ENCODE measurements at regions not wholly inside any gene's neighbourhood (a gene's known extent, or its start where the extent isn't known, plus 50 kb on each side); places are given as distances from the start of the nearest gene placed in this dataset.
"Not testable (repeated sequence)": the region's sequence is repeated elsewhere in the genome, so short reads cannot be mapped to it uniquely, and the experiment has no call there.

GRCh38 chr5:106363578-106363977, 1307.2 kb downstream of the EFNA5 start:
- DNase-seq (ENCODE audit: low read depth in 2 of 2), result no peak

- DNase-seq (ENCODE audit: low read depth in 2 of 2), result no peak
Observed at GRCh38 chr5:106361905-106362304, 1308.8 kb downstream of the EFNA5 start.

DNA sequence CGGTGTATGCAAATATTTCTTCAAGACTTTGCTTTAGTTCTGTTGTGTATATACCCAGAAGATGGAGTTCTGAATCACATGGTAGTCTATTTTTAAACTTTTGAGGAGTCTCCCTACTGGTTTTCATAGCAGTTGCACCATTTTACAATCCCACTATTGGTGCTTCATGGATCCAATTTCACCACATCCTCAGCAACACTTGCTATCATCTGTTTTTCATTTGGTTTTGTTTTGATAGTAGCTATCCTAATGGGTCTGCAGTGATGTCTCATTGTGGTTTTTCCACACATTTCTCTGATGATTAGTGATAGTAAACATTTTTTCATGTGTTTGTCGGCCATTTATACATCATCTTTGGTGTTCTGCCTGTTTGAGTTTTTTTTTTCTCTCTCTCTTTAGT, 1339.3 kb downstream of the EFNA5 start:
- DNase-seq (ENCODE audit: low read depth in 2 of 2), result peak; percentile 99

DNA sequence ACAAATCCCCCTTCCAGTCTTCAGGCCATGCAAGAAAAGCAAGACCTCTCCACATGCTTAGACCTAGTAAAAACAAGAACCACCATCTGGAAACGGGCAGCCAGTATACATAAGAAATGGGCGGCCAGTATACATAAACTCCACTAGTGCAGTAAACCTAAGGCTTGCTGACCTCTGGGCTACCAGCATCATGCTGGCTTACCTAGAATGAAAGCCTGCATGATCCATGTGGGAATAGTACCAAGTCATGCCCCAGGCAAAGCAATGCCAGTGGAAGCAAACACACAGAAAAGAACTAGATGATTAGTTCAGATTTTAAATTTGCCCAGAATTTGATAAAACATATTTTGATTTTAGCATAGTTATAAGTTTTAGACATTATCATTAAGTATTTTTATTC, 1346.4 kb downstream of the EFNA5 start:
- no peak for DNase-seq (ENCODE audit: low read depth in 2 of 2)

- DNase-seq (ENCODE audit: low read depth in 2 of 2), result no peak
Observed at GRCh38 chr5:106321242-106321641, 1349.5 kb downstream of the EFNA5 start.

GRCh38 chr5:106314221-106314824, 1356.4 kb downstream of the EFNA5 start:
- DNase-seq (ENCODE audit: low read depth in 2 of 2), result no peak

GRCh38 chr5:106312360-106312759, 1358.4 kb downstream of the EFNA5 start:
- DNase-seq (ENCODE audit: low read depth in 2 of 2), result peak in 1 of 2 experiments; percentile 10

DNA sequence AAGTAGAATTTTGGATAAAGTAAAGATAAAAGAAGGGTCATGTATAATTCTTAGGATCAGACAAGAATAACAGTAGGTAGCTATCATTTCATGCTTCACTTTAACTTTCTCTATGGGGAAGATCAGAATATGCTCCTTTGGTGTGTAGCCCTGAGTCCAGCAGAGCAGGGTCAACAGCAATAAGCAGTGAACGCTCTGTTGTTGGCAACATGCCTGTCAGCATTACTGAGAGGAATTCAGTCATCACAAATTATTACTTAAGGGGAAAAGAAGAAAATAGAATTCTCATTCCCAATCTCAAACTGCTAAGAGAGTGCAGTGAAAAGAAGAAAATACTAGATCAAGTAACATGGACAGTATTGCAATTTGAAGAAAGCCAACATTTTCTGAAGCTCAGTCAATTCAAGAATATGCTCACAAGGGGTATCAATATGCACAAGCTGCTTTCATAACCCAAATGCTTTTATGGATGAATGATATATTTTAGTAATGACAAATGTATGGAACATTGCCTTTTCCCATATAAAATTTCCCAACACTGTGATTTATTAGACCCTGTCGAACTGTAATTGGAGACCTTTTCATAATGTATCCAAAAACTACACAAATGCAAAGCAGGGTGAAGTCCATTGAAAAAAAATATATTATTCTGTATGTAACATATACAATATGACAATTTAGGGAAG, 1359.4 kb downstream of the EFNA5 start:
- DNase-seq (ENCODE audit: low read depth in 2 of 2), result peak in 1 of 2 experiments; percentile 11

DNA sequence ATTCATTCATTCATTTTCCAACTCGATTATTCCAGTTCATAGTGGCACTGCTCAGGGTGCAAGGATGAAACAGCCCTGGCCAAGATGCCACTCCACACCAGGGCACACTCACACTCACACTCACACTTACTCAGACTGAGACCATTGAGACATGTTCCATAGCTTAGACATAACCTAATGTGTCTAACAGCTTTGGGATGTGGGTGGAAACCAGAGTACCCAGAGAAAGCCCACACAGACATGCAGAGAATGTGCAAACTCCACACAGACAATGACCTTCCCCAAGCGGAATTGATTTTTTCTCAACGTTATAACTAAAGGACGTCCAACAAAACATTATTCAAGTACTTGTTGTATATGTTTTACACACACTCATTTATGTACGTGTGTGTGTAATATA, 1363.5 kb downstream of the EFNA5 start:
- DNase-seq (ENCODE audit: low read depth in 2 of 2), result no peak

DNA sequence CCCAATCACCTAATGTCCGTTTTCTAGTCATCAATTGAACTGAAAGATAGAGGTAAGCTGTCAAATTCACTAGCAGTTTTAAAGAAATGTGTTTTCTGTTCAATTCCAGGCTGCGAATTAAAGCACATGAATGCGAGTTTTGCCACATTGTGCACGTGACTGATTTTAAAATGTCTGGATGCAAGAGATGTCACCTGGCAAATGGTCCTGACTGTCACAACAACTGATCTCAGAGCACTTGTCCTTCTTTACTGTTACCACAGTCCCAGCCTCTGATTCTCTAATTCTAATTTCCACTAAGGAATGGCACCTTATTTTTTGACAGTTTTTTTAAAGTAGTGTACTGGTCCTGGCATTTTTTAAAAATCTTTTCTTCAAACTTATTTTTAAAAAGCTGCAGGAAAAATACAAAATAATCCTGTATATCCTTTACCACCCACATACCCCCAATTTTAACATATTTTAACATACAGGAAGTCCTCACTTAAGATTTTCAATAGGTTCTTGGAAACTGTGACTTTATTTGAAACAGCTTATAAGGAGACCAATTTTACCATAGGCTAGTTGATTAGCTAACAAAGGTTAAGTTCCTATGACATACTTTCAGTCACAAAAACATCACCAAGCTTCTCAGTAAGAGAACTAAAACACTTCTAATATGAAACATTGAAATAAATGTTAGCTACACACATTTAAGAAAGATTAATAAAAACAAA, 1364.3 kb downstream of the EFNA5 start:
- DNase-seq (ENCODE audit: low read depth in 2 of 2), result no peak

GRCh38 chr5:106303911-106304310, 1366.8 kb downstream of the EFNA5 start:
- no peak for DNase-seq (ENCODE audit: low read depth in 2 of 2)

GRCh38 chr5:106292654-106293053, 1378.1 kb downstream of the EFNA5 start:
- DNase-seq (ENCODE audit: low read depth in 2 of 2), result no peak

DNA sequence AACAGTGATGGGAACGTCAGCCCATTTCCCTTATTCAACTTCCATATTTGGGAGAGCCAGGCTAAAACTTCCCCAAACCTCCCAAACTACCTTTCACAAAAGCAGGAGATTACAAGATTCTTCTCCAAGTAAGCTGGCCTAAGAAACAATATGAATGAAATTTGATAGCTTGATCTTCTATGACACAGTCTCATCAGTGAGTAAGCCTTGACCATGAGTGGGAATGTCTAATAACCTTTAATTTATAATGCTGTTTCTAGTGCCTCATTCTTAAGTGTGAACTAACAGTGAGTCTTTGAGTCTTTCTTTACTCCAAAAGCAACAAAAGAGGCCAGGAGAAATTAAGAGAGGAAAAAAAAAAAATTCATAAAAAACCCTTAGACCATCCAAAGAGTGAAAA, 1379.9 kb downstream of the EFNA5 start:
- no peak for DNase-seq (ENCODE audit: low read depth in 2 of 2)

DNA sequence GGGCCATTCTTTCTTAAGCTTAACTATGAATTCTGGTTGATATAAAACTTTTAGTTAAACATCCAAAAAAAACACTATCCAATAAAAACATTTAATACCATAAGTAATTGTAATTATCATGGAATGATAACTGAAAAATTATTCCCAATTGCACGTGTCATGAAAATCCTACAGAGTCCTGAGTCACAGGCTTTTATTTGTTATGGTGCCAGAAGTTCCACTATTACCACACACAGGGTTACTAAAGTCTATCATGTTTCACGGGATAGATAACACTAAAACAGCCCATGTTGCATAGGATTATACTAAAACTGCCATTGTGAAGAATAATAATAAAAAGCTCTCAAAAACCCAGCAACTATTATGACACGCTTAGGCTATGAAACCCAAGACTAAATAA, 1381.8 kb downstream of the EFNA5 start:
- no peak for DNase-seq (ENCODE audit: low read depth in 2 of 2)

DNA sequence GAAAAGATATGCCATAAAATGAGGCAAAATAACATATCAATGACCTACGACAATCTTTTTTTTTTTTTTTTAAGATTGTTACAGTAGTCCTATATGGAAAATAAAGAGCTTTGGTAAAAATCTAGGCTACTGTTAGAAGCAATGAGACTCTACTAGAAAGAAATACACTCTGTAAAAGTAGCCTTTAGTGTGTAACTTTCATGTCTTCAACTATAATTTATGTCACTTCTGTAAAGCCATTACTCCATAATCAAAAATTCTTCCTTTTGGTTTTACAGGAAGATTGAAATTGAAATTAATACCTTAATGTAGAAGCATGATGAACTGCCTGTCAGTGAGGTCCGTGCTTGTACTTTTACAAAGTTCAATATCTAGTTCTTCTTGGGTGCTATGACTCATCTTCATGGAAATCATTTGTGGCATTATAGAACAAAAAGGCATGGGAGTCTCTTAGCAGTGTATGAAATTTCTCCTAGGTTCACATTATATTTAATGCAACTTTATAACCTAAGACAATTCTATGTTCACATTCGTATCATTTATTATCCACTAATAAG, 1393.1 kb downstream of the EFNA5 start:
- DNase-seq (ENCODE audit: low read depth in 2 of 2), result no peak

GRCh38 chr5:106269252-106269843, 1401.4 kb downstream of the EFNA5 start:
- no peak for DNase-seq (ENCODE audit: low read depth in 2 of 2)

DNA sequence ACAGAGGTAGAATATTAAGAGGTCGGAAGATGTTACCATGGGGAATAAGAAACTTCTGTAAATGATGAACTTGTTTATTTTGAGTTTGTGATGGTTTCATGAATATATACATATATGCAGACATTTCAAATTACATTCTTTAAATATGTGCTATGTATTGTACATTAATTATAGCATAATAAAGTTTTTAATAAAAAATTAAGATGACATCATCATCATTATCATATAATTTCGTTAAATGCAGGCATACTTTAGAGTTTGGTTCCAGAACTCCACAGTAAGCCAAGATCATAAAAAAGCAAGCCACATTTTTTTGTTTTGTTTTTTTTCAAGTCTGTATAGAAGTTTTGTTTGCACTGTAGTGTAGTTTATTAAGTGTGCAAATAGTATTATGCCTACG, 1403.5 kb downstream of the EFNA5 start:
- no peak for DNase-seq (ENCODE audit: low read depth in 2 of 2)

DNA sequence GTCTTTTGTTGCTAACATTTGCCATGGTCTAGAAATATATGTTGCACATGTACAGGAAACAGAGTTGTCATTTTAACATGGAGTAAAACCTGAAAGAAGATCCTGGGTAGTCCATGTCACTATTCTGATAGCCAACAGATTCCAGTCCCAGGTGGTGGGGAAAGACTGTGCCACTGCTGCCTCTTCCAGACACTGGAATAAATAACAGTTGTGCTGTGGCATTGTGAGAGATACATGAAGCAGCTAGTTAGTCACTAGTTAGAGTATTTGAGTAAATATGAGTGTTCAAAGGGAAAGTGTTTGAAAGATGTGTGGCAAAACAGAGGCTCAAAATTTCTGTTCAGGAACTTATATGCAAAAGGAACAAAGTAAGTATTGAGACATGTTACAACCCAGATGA, 1408.3 kb downstream of the EFNA5 start:
- no peak for DNase-seq (ENCODE audit: low read depth in 2 of 2)

DNA sequence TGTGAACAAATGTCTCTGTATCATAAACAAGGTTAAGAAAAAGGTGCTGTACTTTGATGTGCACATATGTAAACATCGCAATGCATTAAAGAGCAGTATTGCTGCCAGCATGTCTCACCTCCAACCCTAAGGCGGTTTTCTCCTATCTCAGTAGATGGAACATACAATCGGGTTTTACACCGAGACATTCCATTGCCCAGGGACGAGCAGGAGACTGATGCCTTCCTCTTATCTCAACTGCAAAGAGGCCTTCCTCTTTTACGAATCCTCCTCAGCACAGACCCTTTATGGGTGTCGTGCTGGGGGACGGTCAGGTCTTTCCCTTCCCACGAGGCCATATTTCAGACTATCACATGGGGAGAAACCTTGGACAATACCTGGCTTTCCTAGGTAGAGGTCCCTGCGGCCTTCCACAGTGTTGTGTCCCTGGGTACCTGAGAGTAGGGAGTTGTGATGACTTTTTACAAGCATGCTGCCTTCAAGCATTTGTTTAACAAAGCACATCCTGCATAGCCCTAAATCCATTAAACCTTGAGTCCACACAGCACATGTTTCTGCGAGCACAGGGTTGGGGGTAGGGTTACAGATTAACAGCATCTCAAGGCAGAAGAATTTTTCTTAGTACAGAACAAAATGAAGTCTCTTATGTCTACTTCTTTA, 1411.2 kb downstream of the EFNA5 start:
- not testable (repeated sequence) for DNase-seq (ENCODE audit: low read depth in 2 of 2)

GRCh38 chr5:106258591-106259125, 1412.1 kb downstream of the EFNA5 start:
- DNase-seq (ENCODE audit: low read depth in 2 of 2), result no peak

GRCh38 chr5:106254784-106255183, 1416.0 kb downstream of the EFNA5 start:
- DNase-seq (ENCODE audit: low read depth in 2 of 2), result no peak

All from fibroblast of skin of left biceps (primary cell).